ENCODE measurements at regions not wholly inside any gene's neighbourhood (a gene's known extent, or its start where the extent isn't known, plus 50 kb on each side); places are given as distances from the start of the nearest gene placed in this dataset.

DNA sequence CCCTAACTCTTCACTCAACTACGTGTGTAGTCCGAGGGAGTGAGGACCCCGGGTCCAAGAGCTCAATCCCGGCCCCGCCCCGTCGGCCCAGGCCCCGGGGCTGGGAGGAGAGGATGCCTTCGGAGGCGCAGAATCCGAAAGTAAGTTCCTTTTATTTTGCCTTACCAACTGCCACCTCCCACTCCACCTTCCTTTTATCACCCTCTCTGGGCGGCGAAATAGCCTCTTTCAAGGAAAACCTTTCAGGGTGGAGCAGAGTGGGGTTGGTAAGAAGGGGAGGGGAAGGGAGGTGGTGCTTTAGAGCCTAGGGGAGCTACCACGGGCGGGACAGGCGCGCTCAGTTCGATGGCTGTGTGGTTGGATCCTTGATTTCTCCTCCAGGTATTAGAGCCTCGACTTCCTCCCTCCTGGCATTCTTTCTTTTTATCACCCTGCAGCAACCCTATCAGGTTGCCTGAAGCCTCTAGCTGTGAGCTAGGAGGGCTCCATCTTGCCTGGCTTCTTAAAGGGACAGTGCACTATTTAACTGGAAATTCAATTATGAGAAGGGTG is 191.2 kb downstream of the RRAGB start:
- TF ChIP-seq POLR2AphosphoS5 (IDR thresholded peaks at IDR 0.05) (no peak), EP300 (IDR thresholded peaks at IDR 0.05; ENCODE audit: low read depth) (no peak), POLR2A (IDR thresholded peaks at IDR 0.05) (peak; percentile 51)
- TF ChIP-seq, protein P1, sequence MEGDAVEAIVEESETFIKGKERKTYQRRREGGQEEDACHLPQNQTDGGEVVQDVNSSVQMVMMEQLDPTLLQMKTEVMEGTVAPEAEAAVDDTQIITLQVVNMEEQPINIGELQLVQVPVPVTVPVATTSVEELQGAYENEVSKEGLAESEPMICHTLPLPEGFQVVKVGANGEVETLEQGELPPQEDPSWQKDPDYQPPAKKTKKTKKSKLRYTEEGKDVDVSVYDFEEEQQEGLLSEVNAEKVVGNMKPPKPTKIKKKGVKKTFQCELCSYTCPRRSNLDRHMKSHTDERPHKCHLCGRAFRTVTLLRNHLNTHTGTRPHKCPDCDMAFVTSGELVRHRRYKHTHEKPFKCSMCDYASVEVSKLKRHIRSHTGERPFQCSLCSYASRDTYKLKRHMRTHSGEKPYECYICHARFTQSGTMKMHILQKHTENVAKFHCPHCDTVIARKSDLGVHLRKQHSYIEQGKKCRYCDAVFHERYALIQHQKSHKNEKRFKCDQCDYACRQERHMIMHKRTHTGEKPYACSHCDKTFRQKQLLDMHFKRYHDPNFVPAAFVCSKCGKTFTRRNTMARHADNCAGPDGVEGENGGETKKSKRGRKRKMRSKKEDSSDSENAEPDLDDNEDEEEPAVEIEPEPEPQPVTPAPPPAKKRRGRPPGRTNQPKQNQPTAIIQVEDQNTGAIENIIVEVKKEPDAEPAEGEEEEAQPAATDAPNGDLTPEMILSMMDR (IDR thresholded peaks at IDR 0.05): no peak

Measured in transverse colon (tissue), 4 donors.